Caco-2 (cell line): ENCODE measurements at regions not wholly inside any gene's neighbourhood (a gene's known extent, or its start where the extent isn't known, plus 50 kb on each side); places are given as distances from the start of the nearest gene placed in this dataset.

Experiments used
- BruUV-seq: library from RNA; stranded (reverse); fragments of 400-500 nt; replicated peaks from 2 replicates; lab custom pipeline; 2021; lab: Mats Ljungman, UMichigan
- CTCF ChIA-PET: fragments of 300-600 bp; sonication (Branson Sonifier 250); formaldehyde crosslinking; loops from one replicate; lab custom pipeline; 2022; ENCODE audit warnings: antibody characterized with exemption; lab: Charles Lee
- POLR2A ChIA-PET: fragments of 300-600 bp; sonication (Branson Sonifier 250); formaldehyde crosslinking; loops from one replicate; lab custom pipeline; 2022; ENCODE audit warnings: antibody characterized with exemption; lab: Charles Lee
- DNase-seq, 2 experiments: peaks; one replicate each; pipeline versions ENCODE4 v3.0.0 to v3.0.0-alpha.2; 2020 to 2022
- H3K27me3 ChIP-seq: replicated peaks from 2 replicates; pipeline ENCODE4 v1.6.0; 2011; ENCODE audit warnings: low read length; ENCODE audit not compliant: control insufficient read depth, insufficient read depth
- H3K36me3 ChIP-seq: 2 replicates; pipeline ENCODE4 v1.5.1; 2011; ENCODE audit warnings: low read length; ENCODE audit not compliant: control insufficient read depth, insufficient read depth
- H3K4me1 ChIP-seq: fragments of 250-450 bp; sonication (Bioruptor Pico); 2 replicates; pipeline ENCODE4 v1.5.1; 2020; ENCODE audit warnings: mild to moderate bottlenecking
- H3K4me3 ChIP-seq: 2 replicates; pipeline ENCODE4 v1.5.1; 2011; ENCODE audit warnings: low read depth, mild to moderate bottlenecking, control low read depth, low read length
- H3K9me3 ChIP-seq: fragments of 250-450 bp; sonication (Bioruptor Pico); 2 replicates; pipeline ENCODE4 v1.5.1; 2020; ENCODE audit warnings: mild to moderate bottlenecking, moderate library complexity
- H3K27ac Mint-ChIP-seq: one replicate; pipeline ENCODE4 v1.8.0; 2022; ENCODE audit warnings: mixed read lengths; ENCODE audit not compliant: unreplicated experiment
- H3K27me3 Mint-ChIP-seq: one replicate; pipeline ENCODE4 v1.8.0; 2022; ENCODE audit warnings: mixed read lengths; ENCODE audit not compliant: insufficient read depth, unreplicated experiment
- H3K36me3 Mint-ChIP-seq: one replicate; pipeline ENCODE4 v1.8.0; 2022; ENCODE audit warnings: mild to moderate bottlenecking, mixed read lengths; ENCODE audit not compliant: insufficient read depth, unreplicated experiment
- H3K4me1 Mint-ChIP-seq: one replicate; pipeline ENCODE4 v1.8.0; 2022; ENCODE audit warnings: low read depth, mixed read lengths; ENCODE audit not compliant: unreplicated experiment
- H3K4me3 Mint-ChIP-seq: one replicate; pipeline ENCODE4 v1.8.0; 2022; ENCODE audit warnings: mild to moderate bottlenecking, moderate library complexity, mixed read lengths; ENCODE audit not compliant: unreplicated experiment
- H3K9me3 Mint-ChIP-seq: one replicate; pipeline ENCODE4 v1.8.0; 2022; ENCODE audit warnings: mixed read lengths; ENCODE audit not compliant: unreplicated experiment
- CTCF ChIP-seq, 2 experiments: fragments of 200-600 bp in 1 of 2; IDR thresholded peaks; 1 replicate in 1 of 2; 2 replicates in 1 of 2; pipeline versions ENCODE4 v1.5.1 to v1.8.0; 2011 to 2022; ENCODE audit warnings: antibody characterized with exemption in 1 of 2, control low read depth in 1 of 2, inconsistent platforms in 1 of 2, low read depth in 1 of 2, low read length in 1 of 2, mild to moderate bottlenecking in 1 of 2, moderate library complexity in 1 of 2; ENCODE audit not compliant: insufficient read depth in 1 of 2, severe bottlenecking in 1 of 2, unreplicated experiment in 1 of 2
- intact Hi-C: fragments of 100-400 bp; cut with micrococcal nuclease; formaldehyde crosslinking; loops from one replicate; pipeline ENCODE4 v1.10.0; 2022; ENCODE audit not compliant: unreplicated experiment

GRCh38 chr1:57683037-57683942 lies 259.4 kb upstream of the DAB1 start:
- intact Hi-C loops, result no loop called here
- H3K27ac Mint-ChIP-seq, result no peak overlapping the region

GRCh38 chr1:57678138-57678537 lies 254.3 kb upstream of the DAB1 start:
- Mint-ChIP-seq H3K4me3 (no peak overlapping the region), H3K27ac (no peak overlapping the region), H3K4me1 (no peaks in the 10 kb centered on the region), H3K27me3 (peaks cover 3% of the 10 kb centered on the region), H3K36me3 (no peaks in the 10 kb centered on the region), H3K9me3 (no peaks in the 10 kb centered on the region)
- H3K9me3 ChIP-seq, result no peaks in the 10 kb centered on the region
- no peaks in the 10 kb centered on the region for H3K4me1 ChIP-seq
- intact Hi-C loops, result no loop called here
- H3K27me3 ChIP-seq, result no peaks in the 10 kb centered on the region
- no peak overlapping the region for H3K4me3 ChIP-seq
- ChIA-PET CTCF (no interaction called here), POLR2A (no interaction called here)
- no TSS peak for BruUV-seq
- DNase-seq, result no peak
- no peak for TF ChIP-seq CTCF (IDR thresholded peaks at IDR 0.05; ENCODE audit: insufficient read depth in 1 of 2, low read depth in 1 of 2, low read length in 1 of 2, severe bottlenecking in 1 of 2, unreplicated experiment in 1 of 2)
- no peaks in the 10 kb centered on the region for H3K36me3 ChIP-seq

More at GRCh38 chr1:57683037-57683942, 259.4 kb upstream of the DAB1 start:
- H3K4me3 Mint-ChIP-seq, result no peak overlapping the region
- peaks cover 22% of the 10 kb centered on the region for H3K27me3 Mint-ChIP-seq
- no peak for TF ChIP-seq CTCF (IDR thresholded peaks at IDR 0.05; ENCODE audit: insufficient read depth in 1 of 2, low read depth in 1 of 2, low read length in 1 of 2, severe bottlenecking in 1 of 2, unreplicated experiment in 1 of 2)
- no peaks in the 10 kb centered on the region for H3K9me3 ChIP-seq
- H3K4me1 Mint-ChIP-seq, result no peaks in the 10 kb centered on the region
- ChIA-PET POLR2A (no interaction called here), CTCF (interaction anchor here (0.5 kb wide), 1 partner anchor 65 kb away, joined by 3 read pairs; no protein-coding TSS in a partner anchor)
- no peaks in the 10 kb centered on the region for H3K36me3 ChIP-seq
- no peaks in the 10 kb centered on the region for H3K4me1 ChIP-seq
- no peaks in the 10 kb centered on the region for H3K27me3 ChIP-seq
- H3K9me3 Mint-ChIP-seq, result no peaks in the 10 kb centered on the region
- no peaks in the 10 kb centered on the region for H3K36me3 Mint-ChIP-seq
- BruUV-seq, result no TSS peak
- no peak overlapping the region for H3K4me3 ChIP-seq
- no peak for DNase-seq

- H3K27me3 Mint-ChIP-seq, result peaks cover 6% of the 10 kb centered on the region
- H3K4me1 ChIP-seq, result no peaks in the 10 kb centered on the region
- H3K4me1 Mint-ChIP-seq, result no peaks in the 10 kb centered on the region
- H3K36me3 Mint-ChIP-seq, result no peaks in the 10 kb centered on the region
- TF ChIP-seq CTCF (IDR thresholded peaks at IDR 0.05; ENCODE audit: insufficient read depth in 1 of 2, low read depth in 1 of 2, low read length in 1 of 2, severe bottlenecking in 1 of 2, unreplicated experiment in 1 of 2), result no peak
- no peak overlapping the region for H3K4me3 ChIP-seq
- H3K4me3 Mint-ChIP-seq, result no peak overlapping the region
- POLR2A ChIA-PET, result no interaction called here
- no TSS peak for BruUV-seq
- DNase-seq, result no peak
- no peaks in the 10 kb centered on the region for H3K9me3 ChIP-seq
- H3K27ac Mint-ChIP-seq, result no peak overlapping the region
- no peaks in the 10 kb centered on the region for H3K9me3 Mint-ChIP-seq
- no peaks in the 10 kb centered on the region for H3K27me3 ChIP-seq
- no peaks in the 10 kb centered on the region for H3K36me3 ChIP-seq
- CTCF ChIA-PET, result no interaction called here
- intact Hi-C loops, result no loop called here
Measured at GRCh38 chr1:57675776-57676175, 251.9 kb upstream of the DAB1 start.
